H9 (cell line): ENCODE measurements at regions not wholly inside any gene's neighbourhood (a gene's known extent, or its start where the extent isn't known, plus 50 kb on each side); places are given as distances from the start of the nearest gene placed in this dataset.
"Not testable (repeated sequence)": the region's sequence is repeated elsewhere in the genome, so short reads cannot be mapped to it uniquely, and the experiment has no call there.

Experiments used
- DNase-seq: peaks from one replicate; pipeline ENCODE4 v3.0.0-alpha.2; 2017
- H2AFZ ChIP-seq: one replicate; pipeline ENCODE4 v1.6.1; 2013; ENCODE audit warnings: mild to moderate bottlenecking, low read length, control low read depth, moderate library complexity
- H2AK5ac ChIP-seq: 2 replicates; pipeline ENCODE4 v1.6.1; 2013; ENCODE audit warnings: low read length, control low read depth, mixed read lengths; ENCODE audit not compliant: insufficient read length
- H2BK120ac ChIP-seq: one replicate; pipeline ENCODE4 v1.6.1; 2013; ENCODE audit warnings: low read depth, mild to moderate bottlenecking, low read length, control low read depth, inconsistent platforms; ENCODE audit not compliant: poor library complexity, severe bottlenecking
- H2BK12ac ChIP-seq: 2 replicates; pipeline ENCODE4 v1.6.1; 2013; ENCODE audit warnings: low read length, control low read depth, mixed read lengths, low read depth; ENCODE audit not compliant: insufficient read length
- H2BK15ac ChIP-seq: 2 replicates; pipeline ENCODE4 v1.6.1; 2013; ENCODE audit warnings: low read depth, low read length, control low read depth
- H2BK20ac ChIP-seq: one replicate; pipeline ENCODE4 v1.6.1; 2013; ENCODE audit warnings: low read depth, mild to moderate bottlenecking, low read length, control low read depth, inconsistent platforms; ENCODE audit not compliant: poor library complexity, severe bottlenecking
- H2BK5ac ChIP-seq: 2 replicates; pipeline ENCODE4 v1.6.1; 2013; ENCODE audit warnings: low read length, control low read depth, mixed read lengths; ENCODE audit not compliant: insufficient read length
- H3K14ac ChIP-seq: 2 replicates; pipeline ENCODE4 v1.6.1; 2013; ENCODE audit warnings: low read length, control low read depth; ENCODE audit not compliant: insufficient read depth
- H3K18ac ChIP-seq: 2 replicates; pipeline ENCODE4 v1.6.1; 2013; ENCODE audit warnings: low read depth, mild to moderate bottlenecking, mixed read lengths, low read length, control low read depth; ENCODE audit not compliant: insufficient read length
- H3K23ac ChIP-seq: 2 replicates; pipeline ENCODE4 v1.6.1; 2013; ENCODE audit warnings: low read length, control low read depth, mixed read lengths, low read depth; ENCODE audit not compliant: insufficient read length
- H3K23me2 ChIP-seq: 2 replicates; pipeline ENCODE4 v1.6.1; 2013; ENCODE audit warnings: low read depth, mild to moderate bottlenecking, mixed read lengths, low read length, control low read depth; ENCODE audit not compliant: insufficient read length, poor library complexity, severe bottlenecking
- H3K27ac ChIP-seq: 2 replicates; pipeline ENCODE4 v1.5.1; 2013; ENCODE audit warnings: low read length, control low read depth, mixed read lengths, low read depth; ENCODE audit not compliant: insufficient read length
- H3K27me3 ChIP-seq: 2 replicates; pipeline ENCODE4 v1.6.1; 2013; ENCODE audit warnings: low read length, control low read depth, inconsistent platforms; ENCODE audit not compliant: insufficient read depth
- H3K4ac ChIP-seq: 2 replicates; pipeline ENCODE4 v1.6.1; 2013; ENCODE audit warnings: low read depth, mild to moderate bottlenecking, control low read depth, inconsistent platforms, low read length, moderate library complexity
- H3K4me1 ChIP-seq: 2 replicates; pipeline ENCODE4 v1.6.1; 2013; ENCODE audit warnings: low read length, control low read depth, inconsistent platforms; ENCODE audit not compliant: insufficient read depth
- H3K4me2 ChIP-seq: 2 replicates; pipeline ENCODE4 v1.6.1; 2013; ENCODE audit warnings: low read length, control low read depth, mixed read lengths; ENCODE audit not compliant: insufficient read length, insufficient read depth
- H3K56ac ChIP-seq: 2 replicates; pipeline ENCODE4 v1.6.1; 2013; ENCODE audit warnings: low read depth, mild to moderate bottlenecking, mixed read lengths, low read length, control low read depth; ENCODE audit not compliant: insufficient read length
- H3K79me1 ChIP-seq: 2 replicates; pipeline ENCODE4 v1.6.1; 2013; ENCODE audit warnings: low read depth, mild to moderate bottlenecking, moderate library complexity, low read length, control low read depth, inconsistent platforms; ENCODE audit not compliant: insufficient read depth, poor library complexity, severe bottlenecking
- H3K79me2 ChIP-seq: 2 replicates; pipeline ENCODE4 v1.6.1; 2013; ENCODE audit warnings: low read length, control low read depth, inconsistent platforms; ENCODE audit not compliant: insufficient read depth
- H3K9ac ChIP-seq: 2 replicates; pipeline ENCODE4 v1.6.1; 2013; ENCODE audit warnings: low read length, control low read depth, mixed read lengths; ENCODE audit not compliant: insufficient read length; ENCODE audit errors: extremely low read depth
- H3K9me3 ChIP-seq: one replicate; pipeline ENCODE4 v1.6.1; 2013; ENCODE audit warnings: low read depth, low read length, inconsistent platforms; ENCODE audit not compliant: control insufficient read depth
- H3T11ph ChIP-seq: one replicate; pipeline ENCODE4 v1.6.1; 2013; ENCODE audit warnings: mild to moderate bottlenecking, low read length, control low read depth, inconsistent platforms
- H4K20me1 ChIP-seq: one replicate; pipeline ENCODE4 v1.6.1; 2013; ENCODE audit not compliant: control insufficient read depth, insufficient read length, insufficient read depth
- H4K5ac ChIP-seq: 2 replicates; pipeline ENCODE4 v1.6.1; 2013; ENCODE audit warnings: low read depth, mild to moderate bottlenecking, mixed read lengths, low read length, control low read depth; ENCODE audit not compliant: insufficient read length
- H4K8ac ChIP-seq: replicated peaks from 2 replicates; pipeline ENCODE4 v1.6.1; 2013; ENCODE audit warnings: low read length, control low read depth, mixed read lengths, low read depth; ENCODE audit not compliant: insufficient read length
- H4K91ac ChIP-seq: 2 replicates; pipeline ENCODE4 v1.6.1; 2013; ENCODE audit warnings: low read depth, mild to moderate bottlenecking, moderate library complexity, mixed read lengths, low read length, control low read depth; ENCODE audit not compliant: insufficient read length
- H3K27ac Mint-ChIP-seq, 3 experiments: 2 replicates in 2 of 3; 3 replicates in 1 of 3; pipeline ENCODE4 v1.8.0; 2020 to 2021; ENCODE audit warnings: mixed read lengths in 3 of 3, mild to moderate bottlenecking in 1 of 3, moderate library complexity in 1 of 3
- H3K27me3 Mint-ChIP-seq: 2 replicates; pipeline ENCODE4 v1.8.0; 2021; ENCODE audit warnings: low read depth, mild to moderate bottlenecking, moderate library complexity, mixed read lengths
- H3K36me3 Mint-ChIP-seq, 3 experiments: 2 replicates in 2 of 3; 3 replicates in 1 of 3; pipeline ENCODE4 v1.8.0; 2020 to 2021; ENCODE audit warnings: low read depth in 3 of 3, mixed read lengths in 3 of 3; ENCODE audit not compliant: insufficient read depth in 1 of 3
- H3K4me1 Mint-ChIP-seq, 2 experiments: 2 replicates each; pipeline ENCODE4 v1.8.0; 2020; ENCODE audit warnings: mixed read lengths in 2 of 2
- H3K4me3 Mint-ChIP-seq, 2 experiments: 2 replicates in 1 of 2; 3 replicates in 1 of 2; pipeline ENCODE4 v1.8.0; 2020 to 2021; ENCODE audit warnings: mild to moderate bottlenecking in 2 of 2, mixed read lengths in 2 of 2, moderate library complexity in 1 of 2
- H3K9me3 Mint-ChIP-seq, 2 experiments: 2 replicates in 1 of 2; 3 replicates in 1 of 2; pipeline ENCODE4 v1.8.0; 2020; ENCODE audit warnings: mild to moderate bottlenecking in 2 of 2, mixed read lengths in 2 of 2, moderate library complexity in 1 of 2
- WGBS: extraction: QIAGEN DNeasy Blood & Tissue Kit; methylation state at CpG from one replicate; pipeline ENCODE4 v1.1.7; 2013; ENCODE audit warnings: missing lambda C conversion rate, low lambda C conversion rate, mixed read lengths; ENCODE audit not compliant: insufficient read length; ENCODE audit errors: extremely low coverage; 5-methylcytosine and 5-hydroxymethylcytosine counted together

GRCh38 chr20:26373066-26373465 is 676.4 kb upstream of the ZNF337 start:
- H2BK120ac ChIP-seq, H2BK12ac ChIP-seq, H2BK5ac ChIP-seq, H3K4me3 Mint-ChIP-seq, H3K27me3 Mint-ChIP-seq, H3K23ac ChIP-seq, H3K4me1 ChIP-seq, H3K79me1 ChIP-seq, H4K91ac ChIP-seq, H3K4me2 ChIP-seq, H3T11ph ChIP-seq, H3K14ac ChIP-seq, H4K8ac ChIP-seq, H2BK15ac ChIP-seq, H4K5ac ChIP-seq, H3K9ac ChIP-seq, H3K4me1 Mint-ChIP-seq, H3K56ac ChIP-seq, H3K27me3 ChIP-seq, H3K23me2 ChIP-seq, H2BK20ac ChIP-seq, H2AK5ac ChIP-seq, H3K4ac ChIP-seq, H3K27ac Mint-ChIP-seq, H4K20me1 ChIP-seq, H3K18ac ChIP-seq, DNase-seq, H2AFZ ChIP-seq, H3K27ac ChIP-seq, H3K79me2 ChIP-seq: not testable (repeated sequence)
- H3K9me3 Mint-ChIP-seq = peaks cover 78 to 90% of the 10 kb centered on the region in 2 experiments
- no CpG with 5 or more reads among the region's 3 CpGs for WGBS
- peaks cover 0 to 19% (median 2%) of the 10 kb centered on the region in 3 experiments; a peak in 1 of 7 replicates for H3K36me3 Mint-ChIP-seq
- H3K9me3 ChIP-seq = peaks cover 52% of the 10 kb centered on the region
